ENCODE measurements at regions not wholly inside any gene's neighbourhood (a gene's known extent, or its start where the extent isn't known, plus 50 kb on each side); places are given as distances from the start of the nearest gene placed in this dataset.
"Not testable (repeated sequence)": the region's sequence is repeated elsewhere in the genome, so short reads cannot be mapped to it uniquely, and the experiment has no call there.

- TF ChIP-seq CTCF (IDR thresholded peaks at IDR 0.05), result no peak
- TF ChIP-seq POLR2A (IDR thresholded peaks at IDR 0.05), result no peak
Observed at GRCh38 chr5:30438785-30439184, 754.7 kb upstream of the CDH6 start.

GRCh38 chr5:30436691-30437090, 756.8 kb upstream of the CDH6 start:
- no peak for TF ChIP-seq POLR2A (IDR thresholded peaks at IDR 0.05)
- no peak for TF ChIP-seq CTCF (IDR thresholded peaks at IDR 0.05)
- H3K36me3 ChIP-seq, result no peaks in the 10 kb centered on the region

More at GRCh38 chr5:30438785-30439184, 754.7 kb upstream of the CDH6 start:
- no peak overlapping the region for H3K27ac ChIP-seq
- peaks cover 0 to 4% (median 0%) of the 10 kb centered on the region in 4 donors for H3K9me3 ChIP-seq
- no peaks in the 10 kb centered on the region for H3K27me3 ChIP-seq
- no peak for DNase-seq
- H3K4me3 ChIP-seq, result no peak overlapping the region
- H3K4me1 ChIP-seq, result no peaks in the 10 kb centered on the region
- no peaks in the 10 kb centered on the region for H3K36me3 ChIP-seq

GRCh38 chr5:30428866-30429407, 764.5 kb upstream of the CDH6 start:
- H3K27ac ChIP-seq, H3K4me3 ChIP-seq, H3K9me3 ChIP-seq, H3K36me3 ChIP-seq, H3K27me3 ChIP-seq, H3K4me1 ChIP-seq, DNase-seq: not testable (repeated sequence)

More at GRCh38 chr5:30436691-30437090, 756.8 kb upstream of the CDH6 start:
- Histone ChIP-seq H3K27me3 (no peaks in the 10 kb centered on the region), H3K4me1 (no peaks in the 10 kb centered on the region), H3K9me3 (peaks cover 0 to 4% (median 0%) of the 10 kb centered on the region in 4 donors), H3K4me3 (no peak overlapping the region), H3K27ac (no peak overlapping the region)
- DNase-seq, result no peak

- H3K4me1 ChIP-seq, result no peaks in the 10 kb centered on the region
- H3K27me3 ChIP-seq, result no peaks in the 10 kb centered on the region
- H3K4me3 ChIP-seq, result no peak overlapping the region
- no peaks in the 10 kb centered on the region for H3K36me3 ChIP-seq
- TF ChIP-seq CTCF (IDR thresholded peaks at IDR 0.05) (no peak), POLR2A (IDR thresholded peaks at IDR 0.05) (no peak)
- H3K27ac ChIP-seq, result no peak overlapping the region
- no peak for DNase-seq
- no peaks in the 10 kb centered on the region for H3K9me3 ChIP-seq
Observed at GRCh38 chr5:30414078-30414477, 779.4 kb upstream of the CDH6 start.

GRCh38 chr5:30413540-30413939, 779.9 kb upstream of the CDH6 start:
- Histone ChIP-seq H3K9me3 (no peaks in the 10 kb centered on the region), H3K4me1 (no peaks in the 10 kb centered on the region), H3K4me3 (no peak overlapping the region), H3K36me3 (no peaks in the 10 kb centered on the region), H3K27me3 (no peaks in the 10 kb centered on the region), H3K27ac (no peak overlapping the region)
- TF ChIP-seq POLR2A (IDR thresholded peaks at IDR 0.05) (no peak), CTCF (IDR thresholded peaks at IDR 0.05) (no peak)
- no peak for DNase-seq

GRCh38 chr5:30405821-30406220, 787.7 kb upstream of the CDH6 start:
- no peak for DNase-seq
- Histone ChIP-seq H3K27ac (no peak overlapping the region), H3K9me3 (no peaks in the 10 kb centered on the region), H3K4me3 (no peak overlapping the region), H3K4me1 (no peaks in the 10 kb centered on the region), H3K36me3 (no peaks in the 10 kb centered on the region), H3K27me3 (no peaks in the 10 kb centered on the region)
- TF ChIP-seq CTCF (IDR thresholded peaks at IDR 0.05) (no peak), POLR2A (IDR thresholded peaks at IDR 0.05) (no peak)

All from Peyer's patch (tissue), 4 donors.